CD14-positive monocyte (primary cell): ENCODE measurements at regions not wholly inside any gene's neighbourhood (a gene's known extent, or its start where the extent isn't known, plus 50 kb on each side); places are given as distances from the start of the nearest gene placed in this dataset.

Experiments
- DNase-seq, 3 donors: peaks; one replicate each; pipeline ENCODE4 v3.0.0-alpha.2; 2011 to 2022
- H2AFZ ChIP-seq: 2 replicates; pipeline ENCODE4 v1.6.0; 2012; ENCODE audit warnings: mild to moderate bottlenecking, low read depth, low read length, inconsistent platforms; ENCODE audit not compliant: insufficient read depth, poor library complexity, severe bottlenecking
- H3K27ac ChIP-seq, 2 donors: 1 replicate in 1 of 2; 2 replicates in 1 of 2; pipeline ENCODE4 v1.5.1; 2012 to 2013; ENCODE audit warnings: low read length in 2 of 2, control low read depth in 1 of 2, inconsistent platforms in 1 of 2, low read depth in 1 of 2, mild to moderate bottlenecking in 1 of 2
- H3K27me3 ChIP-seq, 2 donors: one replicate each; pipeline versions ENCODE4 v1.6.0 to v1.6.1; 2011 to 2013; ENCODE audit warnings: low read length in 2 of 2; ENCODE audit not compliant: control insufficient read depth in 2 of 2, insufficient read depth in 2 of 2
- H3K36me3 ChIP-seq, 2 donors: replicated peaks in 1 of 2; 1 replicate in 1 of 2; 2 replicates in 1 of 2; pipeline versions ENCODE4 v1.5.1 to v1.6.1; 2012 to 2013; ENCODE audit warnings: low read length in 2 of 2, control low read depth in 1 of 2, inconsistent platforms in 1 of 2, mild to moderate bottlenecking in 1 of 2; ENCODE audit not compliant: insufficient read depth in 2 of 2, control insufficient read depth in 1 of 2
- H3K4me1 ChIP-seq, 2 donors: 1 replicate in 1 of 2; 2 replicates in 1 of 2; pipeline versions ENCODE4 v1.5.1 to v1.6.1; 2012 to 2013; ENCODE audit warnings: low read length in 2 of 2, control low read depth in 1 of 2, inconsistent platforms in 1 of 2, mild to moderate bottlenecking in 1 of 2, moderate library complexity in 1 of 2; ENCODE audit not compliant: insufficient read depth in 2 of 2, control insufficient read depth in 1 of 2
- H3K4me2 ChIP-seq: replicated peaks from 2 replicates; pipeline ENCODE3; 2012; ENCODE audit warnings: low read length, moderate library complexity, mild to moderate bottlenecking; ENCODE audit not compliant: poor library complexity, severe bottlenecking; ENCODE audit errors: extremely low read depth
- H3K4me3 ChIP-seq, 3 experiments: fragments of 200-600 bp in 1 of 3; sonication (generic) in 1 of 3; replicated peaks in 1 of 3; 1 replicate in 2 of 3; 2 replicates in 1 of 3; pipeline ENCODE4 v1.5.1; 2011 to 2013; ENCODE audit warnings: low read length in 3 of 3, mild to moderate bottlenecking in 3 of 3, control low read depth in 2 of 3, low read depth in 2 of 3, inconsistent platforms in 1 of 3, moderate library complexity in 1 of 3
- H3K79me2 ChIP-seq: 2 replicates; pipeline ENCODE4 v1.6.0; 2012; ENCODE audit warnings: mild to moderate bottlenecking, control low read depth, inconsistent platforms, low read length, moderate library complexity; ENCODE audit not compliant: insufficient read depth
- H3K9ac ChIP-seq: 2 replicates; pipeline ENCODE4 v1.6.0; 2017; ENCODE audit warnings: low read length, mild to moderate bottlenecking; ENCODE audit not compliant: insufficient read depth, poor library complexity, severe bottlenecking
- H3K9me3 ChIP-seq, 2 donors: replicated peaks in 1 of 2; 1 replicate in 1 of 2; 2 replicates in 1 of 2; pipeline versions ENCODE4 v1.5.1 to v1.6.1; 2012 to 2013; ENCODE audit warnings: low read length in 2 of 2, control low read depth in 1 of 2; ENCODE audit not compliant: control insufficient read depth in 1 of 2, insufficient read depth in 1 of 2
- H4K20me1 ChIP-seq: 2 replicates; pipeline ENCODE4 v1.6.0; 2012; ENCODE audit warnings: mild to moderate bottlenecking, low read length, control low read depth, moderate library complexity; ENCODE audit not compliant: insufficient read depth
- H3K27ac Mint-ChIP-seq, 7 donors: one replicate each; pipeline ENCODE4 v1.8.0; 2020; ENCODE audit warnings: mild to moderate bottlenecking in 7 of 7, mixed read lengths in 7 of 7, moderate library complexity in 6 of 7, inconsistent platforms in 2 of 7
- H3K27me3 Mint-ChIP-seq, 3 donors: one replicate each; pipeline ENCODE4 v1.8.0; 2021 to 2022; ENCODE audit warnings: low read depth in 3 of 3, mild to moderate bottlenecking in 3 of 3, mixed read lengths in 3 of 3, moderate library complexity in 3 of 3, inconsistent platforms in 1 of 3
- H3K36me3 Mint-ChIP-seq, 2 donors: one replicate each; pipeline ENCODE4 v1.8.0; 2020; ENCODE audit warnings: mixed read lengths in 2 of 2, inconsistent platforms in 1 of 2, mild to moderate bottlenecking in 1 of 2
- H3K4me1 Mint-ChIP-seq: one replicate; pipeline ENCODE4 v1.8.0; 2020; ENCODE audit warnings: mild to moderate bottlenecking, mixed read lengths
- H3K4me3 Mint-ChIP-seq, 2 donors: one replicate each; pipeline ENCODE4 v1.8.0; 2020; ENCODE audit warnings: mild to moderate bottlenecking in 2 of 2, mixed read lengths in 2 of 2, moderate library complexity in 1 of 2
- H3K9me3 Mint-ChIP-seq, 7 donors: one replicate each; pipeline ENCODE4 v1.8.0; 2020 to 2022; ENCODE audit warnings: mixed read lengths in 7 of 7, mild to moderate bottlenecking in 6 of 7, moderate library complexity in 6 of 7, inconsistent platforms in 2 of 7
- WGBS: methylation state at CpG from one replicate; pipeline ENCODE4 v1.1.5; 2013; ENCODE audit warnings: missing lambda C conversion rate; ENCODE audit not compliant: insufficient coverage; 5-methylcytosine and 5-hydroxymethylcytosine counted together
- intact Hi-C, 2 donors: fragments of 100-400 bp; cut with micrococcal nuclease; formaldehyde crosslinking; loops; one replicate each; pipeline versions ENCODE4 v1.15.0 to v1.15.1; 2023
- TF ChIP-seq, protein P1 (sequence below): fragments of 200-600 bp; IDR thresholded peaks from one replicate; pipeline ENCODE4 v1.8.0; 2022; ENCODE audit warnings: antibody characterized with exemption, mild to moderate bottlenecking

GRCh38 chr2:183729380-183729779, 605.1 kb downstream of the NUP35 start:
- Mint-ChIP-seq H3K4me1 (no peaks in the 10 kb centered on the region), H3K27me3 (peaks cover 0 to 1% (median 0%) of the 10 kb centered on the region in 3 donors), H3K4me3 (no peak overlapping the region), H3K27ac (no peak overlapping the region), H3K9me3 (peaks cover 3 to 13% (median 5%) of the 10 kb centered on the region in 7 donors), H3K36me3 (no peaks in the 10 kb centered on the region)
- intact Hi-C loops: no loop called here
- peaks cover 6 to 11% of the 10 kb centered on the region in 2 donors for H3K9me3 ChIP-seq
- H3K27ac ChIP-seq: no peak overlapping the region
- H3K36me3 ChIP-seq: no peaks in the 10 kb centered on the region
- no peak overlapping the region for H3K9ac ChIP-seq
- no peaks in the 10 kb centered on the region for H3K4me1 ChIP-seq
- no peak for DNase-seq
- no CpG with 5 or more reads among the region's 2 CpGs for WGBS
- H3K27me3 ChIP-seq: no peaks in the 10 kb centered on the region
- H3K79me2 ChIP-seq: no peaks in the 10 kb centered on the region
- no peak overlapping the region for H3K4me3 ChIP-seq
- H3K4me2 ChIP-seq: no peak overlapping the region
- H2AFZ ChIP-seq: no peak overlapping the region
- no peaks in the 10 kb centered on the region for H4K20me1 ChIP-seq
- TF ChIP-seq, protein P1, sequence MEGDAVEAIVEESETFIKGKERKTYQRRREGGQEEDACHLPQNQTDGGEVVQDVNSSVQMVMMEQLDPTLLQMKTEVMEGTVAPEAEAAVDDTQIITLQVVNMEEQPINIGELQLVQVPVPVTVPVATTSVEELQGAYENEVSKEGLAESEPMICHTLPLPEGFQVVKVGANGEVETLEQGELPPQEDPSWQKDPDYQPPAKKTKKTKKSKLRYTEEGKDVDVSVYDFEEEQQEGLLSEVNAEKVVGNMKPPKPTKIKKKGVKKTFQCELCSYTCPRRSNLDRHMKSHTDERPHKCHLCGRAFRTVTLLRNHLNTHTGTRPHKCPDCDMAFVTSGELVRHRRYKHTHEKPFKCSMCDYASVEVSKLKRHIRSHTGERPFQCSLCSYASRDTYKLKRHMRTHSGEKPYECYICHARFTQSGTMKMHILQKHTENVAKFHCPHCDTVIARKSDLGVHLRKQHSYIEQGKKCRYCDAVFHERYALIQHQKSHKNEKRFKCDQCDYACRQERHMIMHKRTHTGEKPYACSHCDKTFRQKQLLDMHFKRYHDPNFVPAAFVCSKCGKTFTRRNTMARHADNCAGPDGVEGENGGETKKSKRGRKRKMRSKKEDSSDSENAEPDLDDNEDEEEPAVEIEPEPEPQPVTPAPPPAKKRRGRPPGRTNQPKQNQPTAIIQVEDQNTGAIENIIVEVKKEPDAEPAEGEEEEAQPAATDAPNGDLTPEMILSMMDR: no peak

DNA sequence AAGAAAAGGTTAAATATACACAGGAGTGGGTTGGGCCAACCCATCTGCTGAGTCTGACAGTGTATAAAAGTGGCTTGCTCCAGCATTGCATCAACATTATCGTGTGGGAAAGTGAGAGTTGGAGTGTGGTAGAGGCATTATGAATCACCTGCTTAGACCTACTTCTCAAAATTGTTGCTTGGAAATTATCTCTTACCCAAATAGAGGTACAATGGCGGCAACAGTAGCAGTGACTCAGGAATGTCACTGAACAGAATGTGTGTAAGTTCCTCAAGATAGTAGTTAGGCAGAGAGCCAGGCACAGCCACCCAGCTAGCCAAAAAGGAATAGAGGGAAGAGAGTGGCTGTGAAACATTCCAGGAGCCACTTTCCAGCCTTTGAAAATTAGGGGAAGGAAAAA, 616.0 kb downstream of the NUP35 start:
- intact Hi-C loops: no loop called here
- Mint-ChIP-seq H3K4me3 (no peak overlapping the region), H3K36me3 (no peaks in the 10 kb centered on the region), H3K4me1 (no peaks in the 10 kb centered on the region), H3K27me3 (no peaks in the 10 kb centered on the region), H3K9me3 (peaks cover 2 to 10% (median 4%) of the 10 kb centered on the region in 7 donors), H3K27ac (no peak overlapping the region)
- no peaks in the 10 kb centered on the region for H3K79me2 ChIP-seq
- no peaks in the 10 kb centered on the region for H3K27me3 ChIP-seq
- no peak overlapping the region for H3K4me3 ChIP-seq
- TF ChIP-seq, protein P1: no peak
- no peak overlapping the region for H3K9ac ChIP-seq
- no CpG with 5 or more reads among the region's 2 CpGs for WGBS
- peaks cover 5 to 8% of the 10 kb centered on the region in 2 donors for H3K9me3 ChIP-seq
- no peak overlapping the region for H3K4me2 ChIP-seq
- no peak for DNase-seq
- H2AFZ ChIP-seq: no peak overlapping the region
- no peaks in the 10 kb centered on the region for H4K20me1 ChIP-seq
- H3K27ac ChIP-seq: no peak overlapping the region
- H3K36me3 ChIP-seq: no peaks in the 10 kb centered on the region
- no peaks in the 10 kb centered on the region for H3K4me1 ChIP-seq
